WTC11 (cell line): ENCODE measurements at regions not wholly inside any gene's neighbourhood (a gene's known extent, or its start where the extent isn't known, plus 50 kb on each side); places are given as distances from the start of the nearest gene placed in this dataset.

Source experiments
- ATAC-seq: fragments of 200-7000 bp; cut with Tn5 transposase; 2 replicates; pipeline ENCODE4 v1.10.0; 2021; ENCODE audit warnings: mild to moderate bottlenecking, moderate library complexity
- CTCF ChIA-PET: fragments of 300-600 bp; sonication (Branson Sonifier 250); formaldehyde crosslinking; loops from one replicate; lab custom pipeline; 2021; ENCODE audit warnings: antibody characterized with exemption; lab: Charles Lee
- POLR2A ChIA-PET: fragments of 350-600 bp; sonication (Branson Sonifier 250); formaldehyde crosslinking; loops from one replicate; lab custom pipeline; 2021; ENCODE audit warnings: antibody characterized with exemption; lab: Charles Lee
- DNase-seq: peaks from one replicate; pipeline ENCODE4 v3.0.0; 2021; ENCODE audit warnings: low spot score
- H3K27ac Mint-ChIP-seq: 2 replicates; pipeline ENCODE4 v1.8.0; 2021; ENCODE audit warnings: mixed read lengths
- H3K27me3 Mint-ChIP-seq: 2 replicates; pipeline ENCODE4 v1.8.0; 2021; ENCODE audit warnings: low read depth, mild to moderate bottlenecking, moderate library complexity, mixed read lengths
- H3K36me3 Mint-ChIP-seq: 2 replicates; pipeline ENCODE4 v1.8.0; 2021; ENCODE audit warnings: mixed read lengths
- H3K4me1 Mint-ChIP-seq: 2 replicates; pipeline ENCODE4 v1.8.0; 2022; ENCODE audit warnings: mixed read lengths
- H3K4me3 Mint-ChIP-seq: 2 replicates; pipeline ENCODE4 v1.8.0; 2021; ENCODE audit warnings: mild to moderate bottlenecking, moderate library complexity, mixed read lengths
- H3K9me3 Mint-ChIP-seq: 2 replicates; pipeline ENCODE4 v1.8.0; 2021; ENCODE audit warnings: mixed read lengths
- CREM ChIP-seq: sonication (generic); formaldehyde crosslinking; IDR thresholded peaks from 2 replicates; pipeline ENCODE4 v1.8.1; 2022; ENCODE audit warnings: mild to moderate bottlenecking, missing genetic modification reagents, moderate library complexity
- GRHL2 ChIP-seq: fragments of 250-450 bp; sonication (Bioruptor Pico); IDR thresholded peaks from 2 replicates; pipeline ENCODE4 v1.8.0; 2022; ENCODE audit warnings: mild to moderate bottlenecking, moderate library complexity; ENCODE audit not compliant: insufficient replicate concordance, severe bottlenecking
- RELA ChIP-seq: sonication (generic); formaldehyde crosslinking; IDR thresholded peaks from 2 replicates; pipeline ENCODE4 v1.8.1; 2022; ENCODE audit warnings: missing genetic modification reagents, mild to moderate bottlenecking, borderline replicate concordance
- TEAD4 ChIP-seq: sonication (generic); formaldehyde crosslinking; IDR thresholded peaks from 2 replicates; pipeline ENCODE4 v1.8.0; 2022; ENCODE audit warnings: mild to moderate bottlenecking, missing genetic modification reagents
- ZNF219 ChIP-seq: sonication (generic); formaldehyde crosslinking; IDR thresholded peaks from 2 replicates; pipeline ENCODE4 v1.8.0; 2023; ENCODE audit warnings: missing genetic modification reagents, mild to moderate bottlenecking, borderline replicate concordance
- ZNF232 ChIP-seq: sonication (generic); formaldehyde crosslinking; IDR thresholded peaks from 2 replicates; pipeline ENCODE4 v1.8.0; 2022; ENCODE audit warnings: mild to moderate bottlenecking, missing genetic modification reagents
- ZNF317 ChIP-seq: sonication (generic); formaldehyde crosslinking; IDR thresholded peaks from 2 replicates; pipeline ENCODE4 v1.8.1; 2023; ENCODE audit warnings: low read depth, mild to moderate bottlenecking, moderate library complexity, missing genetic modification reagents, borderline replicate concordance
- TF ChIP-seq, protein P1 (sequence below): fragments of 250-450 bp; sonication (Bioruptor Pico); IDR thresholded peaks from 2 replicates; pipeline ENCODE4 v1.9.0; 2021; ENCODE audit warnings: mild to moderate bottlenecking
- TF ChIP-seq, protein P2 (sequence below): sonication (generic); formaldehyde crosslinking; IDR thresholded peaks from 2 replicates; pipeline ENCODE4 v1.8.1; 2022; ENCODE audit warnings: missing genetic modification reagents, borderline replicate concordance
- TF ChIP-seq, protein P3 (sequence below): sonication (generic); formaldehyde crosslinking; IDR thresholded peaks from 2 replicates; pipeline ENCODE4 v1.8.0; 2022; ENCODE audit warnings: mild to moderate bottlenecking, missing genetic modification reagents
- TF ChIP-seq, protein P4 (sequence below): sonication (generic); formaldehyde crosslinking; IDR thresholded peaks from 2 replicates; pipeline ENCODE4 v1.8.0; 2022; ENCODE audit warnings: mild to moderate bottlenecking, missing genetic modification reagents
- TF ChIP-seq, protein P5 (sequence below): fragments of 250-450 bp; sonication (Bioruptor Pico); IDR thresholded peaks from 2 replicates; pipeline ENCODE4 v1.9.0; 2021; ENCODE audit warnings: mild to moderate bottlenecking
- TF ChIP-seq, protein P6 (sequence below): sonication (generic); formaldehyde crosslinking; IDR thresholded peaks from 2 replicates; pipeline ENCODE4 v1.8.1; 2023; ENCODE audit warnings: mild to moderate bottlenecking, missing genetic modification reagents, borderline replicate concordance
- TF ChIP-seq, protein P7 (sequence below): sonication (generic); formaldehyde crosslinking; IDR thresholded peaks from 2 replicates; pipeline ENCODE4 v1.8.1; 2022; ENCODE audit warnings: low read depth, missing genetic modification reagents, borderline replicate concordance
- TF ChIP-seq, protein P8 (sequence below): sonication (generic); formaldehyde crosslinking; IDR thresholded peaks from 2 replicates; pipeline ENCODE4 v1.8.0; 2023; ENCODE audit warnings: mild to moderate bottlenecking, missing genetic modification reagents

DNA sequence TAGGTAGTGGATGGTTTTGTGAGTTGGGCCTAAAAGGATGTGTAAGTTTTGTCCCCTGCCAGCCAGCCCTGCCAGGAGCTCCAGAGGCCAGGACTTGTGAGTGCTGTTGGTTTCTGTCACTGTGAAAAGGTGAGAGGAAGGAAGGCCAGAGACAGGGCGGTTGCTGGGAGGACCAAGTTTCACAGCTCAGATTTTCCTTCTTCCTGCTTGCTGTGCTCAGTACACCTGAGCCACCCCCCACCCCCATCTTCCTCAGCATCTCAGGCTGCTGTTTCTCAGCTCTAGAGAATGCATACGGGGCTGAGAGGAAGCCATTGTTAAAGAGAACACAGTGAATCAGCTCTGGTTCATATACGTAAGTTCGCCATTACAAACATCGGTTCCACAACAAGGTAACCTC lies 139.9 kb downstream of the BUB3 start:
- no peak overlapping the region for H3K4me3 Mint-ChIP-seq
- TF ChIP-seq, protein P1, sequence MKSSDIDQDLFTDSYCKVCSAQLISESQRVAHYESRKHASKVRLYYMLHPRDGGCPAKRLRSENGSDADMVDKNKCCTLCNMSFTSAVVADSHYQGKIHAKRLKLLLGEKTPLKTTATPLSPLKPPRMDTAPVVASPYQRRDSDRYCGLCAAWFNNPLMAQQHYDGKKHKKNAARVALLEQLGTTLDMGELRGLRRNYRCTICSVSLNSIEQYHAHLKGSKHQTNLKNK = no peak
- TF ChIP-seq GRHL2 (CRISPR knock-in tag) = no peak
- TF ChIP-seq ZNF317 (CRISPR knock-in tag) = no peak
- TF ChIP-seq, protein P2, sequence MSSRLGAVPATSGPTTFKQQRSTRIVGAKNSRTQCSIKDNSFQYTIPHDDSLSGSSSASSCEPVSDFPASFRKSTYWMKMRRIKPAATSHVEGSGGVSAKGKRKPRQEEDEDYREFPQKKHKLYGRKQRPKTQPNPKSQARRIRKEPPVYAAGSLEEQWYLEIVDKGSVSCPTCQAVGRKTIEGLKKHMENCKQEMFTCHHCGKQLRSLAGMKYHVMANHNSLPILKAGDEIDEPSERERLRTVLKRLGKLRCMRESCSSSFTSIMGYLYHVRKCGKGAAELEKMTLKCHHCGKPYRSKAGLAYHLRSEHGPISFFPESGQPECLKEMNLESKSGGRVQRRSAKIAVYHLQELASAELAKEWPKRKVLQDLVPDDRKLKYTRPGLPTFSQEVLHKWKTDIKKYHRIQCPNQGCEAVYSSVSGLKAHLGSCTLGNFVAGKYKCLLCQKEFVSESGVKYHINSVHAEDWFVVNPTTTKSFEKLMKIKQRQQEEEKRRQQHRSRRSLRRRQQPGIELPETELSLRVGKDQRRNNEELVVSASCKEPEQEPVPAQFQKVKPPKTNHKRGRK (CRISPR knock-in tag) = no peak
- TF ChIP-seq ZNF232 (CRISPR knock-in tag) = no peak
- TF ChIP-seq, protein P3, sequence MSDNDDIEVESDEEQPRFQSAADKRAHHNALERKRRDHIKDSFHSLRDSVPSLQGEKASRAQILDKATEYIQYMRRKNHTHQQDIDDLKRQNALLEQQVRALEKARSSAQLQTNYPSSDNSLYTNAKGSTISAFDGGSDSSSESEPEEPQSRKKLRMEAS (CRISPR knock-in tag) = no peak
- TF ChIP-seq, protein P4, sequence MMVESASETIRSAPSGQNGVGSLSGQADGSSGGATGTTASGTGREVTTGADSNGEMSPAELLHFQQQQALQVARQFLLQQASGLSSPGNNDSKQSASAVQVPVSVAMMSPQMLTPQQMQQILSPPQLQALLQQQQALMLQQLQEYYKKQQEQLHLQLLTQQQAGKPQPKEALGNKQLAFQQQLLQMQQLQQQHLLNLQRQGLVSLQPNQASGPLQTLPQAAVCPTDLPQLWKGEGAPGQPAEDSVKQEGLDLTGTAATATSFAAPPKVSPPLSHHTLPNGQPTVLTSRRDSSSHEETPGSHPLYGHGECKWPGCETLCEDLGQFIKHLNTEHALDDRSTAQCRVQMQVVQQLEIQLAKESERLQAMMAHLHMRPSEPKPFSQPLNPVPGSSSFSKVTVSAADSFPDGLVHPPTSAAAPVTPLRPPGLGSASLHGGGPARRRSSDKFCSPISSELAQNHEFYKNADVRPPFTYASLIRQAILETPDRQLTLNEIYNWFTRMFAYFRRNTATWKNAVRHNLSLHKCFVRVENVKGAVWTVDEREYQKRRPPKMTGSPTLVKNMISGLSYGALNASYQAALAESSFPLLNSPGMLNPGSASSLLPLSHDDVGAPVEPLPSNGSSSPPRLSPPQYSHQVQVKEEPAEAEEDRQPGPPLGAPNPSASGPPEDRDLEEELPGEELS (CRISPR knock-in tag) = no peak
- TF ChIP-seq TEAD4 (CRISPR knock-in tag) = no peak
- TF ChIP-seq RELA (CRISPR knock-in tag) = no peak
- TF ChIP-seq CREM (CRISPR knock-in tag) = no peak
- TF ChIP-seq, protein P5, sequence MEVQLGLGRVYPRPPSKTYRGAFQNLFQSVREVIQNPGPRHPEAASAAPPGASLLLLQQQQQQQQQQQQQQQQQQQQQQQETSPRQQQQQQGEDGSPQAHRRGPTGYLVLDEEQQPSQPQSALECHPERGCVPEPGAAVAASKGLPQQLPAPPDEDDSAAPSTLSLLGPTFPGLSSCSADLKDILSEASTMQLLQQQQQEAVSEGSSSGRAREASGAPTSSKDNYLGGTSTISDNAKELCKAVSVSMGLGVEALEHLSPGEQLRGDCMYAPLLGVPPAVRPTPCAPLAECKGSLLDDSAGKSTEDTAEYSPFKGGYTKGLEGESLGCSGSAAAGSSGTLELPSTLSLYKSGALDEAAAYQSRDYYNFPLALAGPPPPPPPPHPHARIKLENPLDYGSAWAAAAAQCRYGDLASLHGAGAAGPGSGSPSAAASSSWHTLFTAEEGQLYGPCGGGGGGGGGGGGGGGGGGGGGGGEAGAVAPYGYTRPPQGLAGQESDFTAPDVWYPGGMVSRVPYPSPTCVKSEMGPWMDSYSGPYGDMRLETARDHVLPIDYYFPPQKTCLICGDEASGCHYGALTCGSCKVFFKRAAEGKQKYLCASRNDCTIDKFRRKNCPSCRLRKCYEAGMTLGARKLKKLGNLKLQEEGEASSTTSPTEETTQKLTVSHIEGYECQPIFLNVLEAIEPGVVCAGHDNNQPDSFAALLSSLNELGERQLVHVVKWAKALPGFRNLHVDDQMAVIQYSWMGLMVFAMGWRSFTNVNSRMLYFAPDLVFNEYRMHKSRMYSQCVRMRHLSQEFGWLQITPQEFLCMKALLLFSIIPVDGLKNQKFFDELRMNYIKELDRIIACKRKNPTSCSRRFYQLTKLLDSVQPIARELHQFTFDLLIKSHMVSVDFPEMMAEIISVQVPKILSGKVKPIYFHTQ (CRISPR knock-in tag) = no peak
- TF ChIP-seq, protein P6, sequence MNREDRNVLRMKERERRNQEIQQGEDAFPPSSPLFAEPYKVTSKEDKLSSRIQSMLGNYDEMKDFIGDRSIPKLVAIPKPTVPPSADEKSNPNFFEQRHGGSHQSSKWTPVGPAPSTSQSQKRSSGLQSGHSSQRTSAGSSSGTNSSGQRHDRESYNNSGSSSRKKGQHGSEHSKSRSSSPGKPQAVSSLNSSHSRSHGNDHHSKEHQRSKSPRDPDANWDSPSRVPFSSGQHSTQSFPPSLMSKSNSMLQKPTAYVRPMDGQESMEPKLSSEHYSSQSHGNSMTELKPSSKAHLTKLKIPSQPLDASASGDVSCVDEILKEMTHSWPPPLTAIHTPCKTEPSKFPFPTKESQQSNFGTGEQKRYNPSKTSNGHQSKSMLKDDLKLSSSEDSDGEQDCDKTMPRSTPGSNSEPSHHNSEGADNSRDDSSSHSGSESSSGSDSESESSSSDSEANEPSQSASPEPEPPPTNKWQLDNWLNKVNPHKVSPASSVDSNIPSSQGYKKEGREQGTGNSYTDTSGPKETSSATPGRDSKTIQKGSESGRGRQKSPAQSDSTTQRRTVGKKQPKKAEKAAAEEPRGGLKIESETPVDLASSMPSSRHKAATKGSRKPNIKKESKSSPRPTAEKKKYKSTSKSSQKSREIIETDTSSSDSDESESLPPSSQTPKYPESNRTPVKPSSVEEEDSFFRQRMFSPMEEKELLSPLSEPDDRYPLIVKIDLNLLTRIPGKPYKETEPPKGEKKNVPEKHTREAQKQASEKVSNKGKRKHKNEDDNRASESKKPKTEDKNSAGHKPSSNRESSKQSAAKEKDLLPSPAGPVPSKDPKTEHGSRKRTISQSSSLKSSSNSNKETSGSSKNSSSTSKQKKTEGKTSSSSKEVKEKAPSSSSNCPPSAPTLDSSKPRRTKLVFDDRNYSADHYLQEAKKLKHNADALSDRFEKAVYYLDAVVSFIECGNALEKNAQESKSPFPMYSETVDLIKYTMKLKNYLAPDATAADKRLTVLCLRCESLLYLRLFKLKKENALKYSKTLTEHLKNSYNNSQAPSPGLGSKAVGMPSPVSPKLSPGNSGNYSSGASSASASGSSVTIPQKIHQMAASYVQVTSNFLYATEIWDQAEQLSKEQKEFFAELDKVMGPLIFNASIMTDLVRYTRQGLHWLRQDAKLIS = no peak
- TF ChIP-seq, protein P7, sequence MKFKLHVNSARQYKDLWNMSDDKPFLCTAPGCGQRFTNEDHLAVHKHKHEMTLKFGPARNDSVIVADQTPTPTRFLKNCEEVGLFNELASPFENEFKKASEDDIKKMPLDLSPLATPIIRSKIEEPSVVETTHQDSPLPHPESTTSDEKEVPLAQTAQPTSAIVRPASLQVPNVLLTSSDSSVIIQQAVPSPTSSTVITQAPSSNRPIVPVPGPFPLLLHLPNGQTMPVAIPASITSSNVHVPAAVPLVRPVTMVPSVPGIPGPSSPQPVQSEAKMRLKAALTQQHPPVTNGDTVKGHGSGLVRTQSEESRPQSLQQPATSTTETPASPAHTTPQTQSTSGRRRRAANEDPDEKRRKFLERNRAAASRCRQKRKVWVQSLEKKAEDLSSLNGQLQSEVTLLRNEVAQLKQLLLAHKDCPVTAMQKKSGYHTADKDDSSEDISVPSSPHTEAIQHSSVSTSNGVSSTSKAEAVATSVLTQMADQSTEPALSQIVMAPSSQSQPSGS (CRISPR knock-in tag) = no peak
- no peak for TF ChIP-seq ZNF219 (CRISPR knock-in tag)
- TF ChIP-seq, protein P8, sequence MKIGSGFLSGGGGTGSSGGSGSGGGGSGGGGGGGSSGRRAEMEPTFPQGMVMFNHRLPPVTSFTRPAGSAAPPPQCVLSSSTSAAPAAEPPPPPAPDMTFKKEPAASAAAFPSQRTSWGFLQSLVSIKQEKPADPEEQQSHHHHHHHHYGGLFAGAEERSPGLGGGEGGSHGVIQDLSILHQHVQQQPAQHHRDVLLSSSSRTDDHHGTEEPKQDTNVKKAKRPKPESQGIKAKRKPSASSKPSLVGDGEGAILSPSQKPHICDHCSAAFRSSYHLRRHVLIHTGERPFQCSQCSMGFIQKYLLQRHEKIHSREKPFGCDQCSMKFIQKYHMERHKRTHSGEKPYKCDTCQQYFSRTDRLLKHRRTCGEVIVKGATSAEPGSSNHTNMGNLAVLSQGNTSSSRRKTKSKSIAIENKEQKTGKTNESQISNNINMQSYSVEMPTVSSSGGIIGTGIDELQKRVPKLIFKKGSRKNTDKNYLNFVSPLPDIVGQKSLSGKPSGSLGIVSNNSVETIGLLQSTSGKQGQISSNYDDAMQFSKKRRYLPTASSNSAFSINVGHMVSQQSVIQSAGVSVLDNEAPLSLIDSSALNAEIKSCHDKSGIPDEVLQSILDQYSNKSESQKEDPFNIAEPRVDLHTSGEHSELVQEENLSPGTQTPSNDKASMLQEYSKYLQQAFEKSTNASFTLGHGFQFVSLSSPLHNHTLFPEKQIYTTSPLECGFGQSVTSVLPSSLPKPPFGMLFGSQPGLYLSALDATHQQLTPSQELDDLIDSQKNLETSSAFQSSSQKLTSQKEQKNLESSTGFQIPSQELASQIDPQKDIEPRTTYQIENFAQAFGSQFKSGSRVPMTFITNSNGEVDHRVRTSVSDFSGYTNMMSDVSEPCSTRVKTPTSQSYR (CRISPR knock-in tag) = no peak
- TF ChIP-seq, all 79 proteins: peak for 0
- ChIA-PET CTCF (no interaction called here), POLR2A (no interaction called here)
- DNase-seq = no peak
- Mint-ChIP-seq H3K27me3 (no peaks in the 10 kb centered on the region), H3K36me3 (peaks cover 3% of the 10 kb centered on the region; the same call in 1 of the 2 replicates), H3K4me1 (peaks cover 4% of the 10 kb centered on the region; the same call in 1 of the 2 replicates), H3K27ac (no peak overlapping the region), H3K9me3 (peaks cover 26% of the 10 kb centered on the region)
- no peak for ATAC-seq
